ENCODE measurements at regions not wholly inside any gene's neighbourhood (a gene's known extent, or its start where the extent isn't known, plus 50 kb on each side); places are given as distances from the start of the nearest gene placed in this dataset.

GRCh38 chr6:72476051-72476450, 145.8 kb upstream of the KCNQ5 start:
- RAD21 ChIA-PET (ENCODE audit: unreplicated experiment) = no interaction called here
- ATAC-seq (no peak), FAIRE-seq (no peak), DNase-seq (ENCODE audit: low read depth, low spot score) (no peak)
- POLR2A ChIA-PET = no interaction called here
- no peaks in the 10 kb centered on the region for H3K79me2 ChIP-seq (ENCODE audit: control insufficient read depth, insufficient read depth, low read length)
- no peak overlapping the region for H3K9ac ChIP-seq (ENCODE audit: control insufficient read depth, insufficient read depth, low read length)
- H3K36me3 ChIP-seq (ENCODE audit: control insufficient read depth in 2 of 2, insufficient read depth in 2 of 2, low read length in 1 of 2) = no peaks in the 10 kb centered on the region
- in situ Hi-C loops (cut with MboI) (no loop called here), intact Hi-C loops (cut with micrococcal nuclease; ENCODE audit: unreplicated experiment) (no loop called here)
- H4K20me1 ChIP-seq (ENCODE audit: control insufficient read depth, insufficient read depth) = no peaks in the 10 kb centered on the region
- H3K4me3 ChIP-seq = no peak overlapping the region
- no peak overlapping the region for H3K4me2 ChIP-seq (ENCODE audit: control insufficient read depth, insufficient read depth)
- H3K27ac ChIP-seq (ENCODE audit: control insufficient read depth, insufficient read depth) = no peak overlapping the region
- BruUV-seq (replicated peaks) = no TSS peak
- WGBS (ENCODE audit: insufficient coverage, insufficient replicate concordance, low lambda C conversion rate, missing lambda C conversion rate) = 62% methylated on average over 5 of the region's 5 CpGs
- no peaks in the 10 kb centered on the region for H3K4me1 ChIP-seq (ENCODE audit: control insufficient read depth, insufficient read depth, low read length)
- H3K27me3 ChIP-seq (replicated peaks in 1 of 2; ENCODE audit: control insufficient read depth in 2 of 2, insufficient read depth in 2 of 2, low read length in 1 of 2) = no peaks in the 10 kb centered on the region
- no peak overlapping the region for H2AFZ ChIP-seq (ENCODE audit: control insufficient read depth, low read depth, low read length)
- CTCF ChIA-PET = no interaction called here
- SMC1A ChIA-PET (ENCODE audit: uncharacterized antibody, unreplicated experiment) = no interaction called here
- no peaks in the 10 kb centered on the region for H3K9me3 ChIP-seq (replicated peaks; ENCODE audit: control insufficient read depth, insufficient read depth, low read length)
- no peak for TF ChIP-seq HDGF (IDR thresholded peaks at IDR 0.05)
- no peak for TF ChIP-seq FOXK2 (IDR thresholded peaks at IDR 0.05)
- TF ChIP-seq BCL3 (IDR thresholded peaks at IDR 0.05; ENCODE audit: borderline replicate concordance, insufficient read depth, low read depth, low read length, poor library complexity, severe bottlenecking) = no peak
- TF ChIP-seq E2F4 (IDR thresholded peaks at IDR 0.05; ENCODE audit: low read depth, low read length) = no peak
- no peak for TF ChIP-seq CUX1 (IDR thresholded peaks at IDR 0.05; ENCODE audit: insufficient replicate concordance, low read depth, low read length)
- TF ChIP-seq, protein P1, sequence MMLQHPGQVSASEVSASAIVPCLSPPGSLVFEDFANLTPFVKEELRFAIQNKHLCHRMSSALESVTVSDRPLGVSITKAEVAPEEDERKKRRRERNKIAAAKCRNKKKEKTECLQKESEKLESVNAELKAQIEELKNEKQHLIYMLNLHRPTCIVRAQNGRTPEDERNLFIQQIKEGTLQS (IDR thresholded peaks at IDR 0.05; ENCODE audit: borderline replicate concordance, extremely low read depth, low read depth, low read length) = no peak
- no peak for TF ChIP-seq JUNB (IDR thresholded peaks at IDR 0.05)
- TF ChIP-seq EZH2 (IDR thresholded peaks at IDR 0.05; ENCODE audit: borderline replicate concordance, control insufficient read depth, low read depth, low read length) = no peak
- no peak for TF ChIP-seq SMC3 (IDR thresholded peaks at IDR 0.05; ENCODE audit: borderline replicate concordance, low read length)
- TF ChIP-seq, protein P2, sequence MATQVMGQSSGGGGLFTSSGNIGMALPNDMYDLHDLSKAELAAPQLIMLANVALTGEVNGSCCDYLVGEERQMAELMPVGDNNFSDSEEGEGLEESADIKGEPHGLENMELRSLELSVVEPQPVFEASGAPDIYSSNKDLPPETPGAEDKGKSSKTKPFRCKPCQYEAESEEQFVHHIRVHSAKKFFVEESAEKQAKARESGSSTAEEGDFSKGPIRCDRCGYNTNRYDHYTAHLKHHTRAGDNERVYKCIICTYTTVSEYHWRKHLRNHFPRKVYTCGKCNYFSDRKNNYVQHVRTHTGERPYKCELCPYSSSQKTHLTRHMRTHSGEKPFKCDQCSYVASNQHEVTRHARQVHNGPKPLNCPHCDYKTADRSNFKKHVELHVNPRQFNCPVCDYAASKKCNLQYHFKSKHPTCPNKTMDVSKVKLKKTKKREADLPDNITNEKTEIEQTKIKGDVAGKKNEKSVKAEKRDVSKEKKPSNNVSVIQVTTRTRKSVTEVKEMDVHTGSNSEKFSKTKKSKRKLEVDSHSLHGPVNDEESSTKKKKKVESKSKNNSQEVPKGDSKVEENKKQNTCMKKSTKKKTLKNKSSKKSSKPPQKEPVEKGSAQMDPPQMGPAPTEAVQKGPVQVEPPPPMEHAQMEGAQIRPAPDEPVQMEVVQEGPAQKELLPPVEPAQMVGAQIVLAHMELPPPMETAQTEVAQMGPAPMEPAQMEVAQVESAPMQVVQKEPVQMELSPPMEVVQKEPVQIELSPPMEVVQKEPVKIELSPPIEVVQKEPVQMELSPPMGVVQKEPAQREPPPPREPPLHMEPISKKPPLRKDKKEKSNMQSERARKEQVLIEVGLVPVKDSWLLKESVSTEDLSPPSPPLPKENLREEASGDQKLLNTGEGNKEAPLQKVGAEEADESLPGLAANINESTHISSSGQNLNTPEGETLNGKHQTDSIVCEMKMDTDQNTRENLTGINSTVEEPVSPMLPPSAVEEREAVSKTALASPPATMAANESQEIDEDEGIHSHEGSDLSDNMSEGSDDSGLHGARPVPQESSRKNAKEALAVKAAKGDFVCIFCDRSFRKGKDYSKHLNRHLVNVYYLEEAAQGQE (IDR thresholded peaks at IDR 0.05; ENCODE audit: low read depth, low read length) = no peak
